ENCODE measurements at regions not wholly inside any gene's neighbourhood (a gene's known extent, or its start where the extent isn't known, plus 50 kb on each side); places are given as distances from the start of the nearest gene placed in this dataset.

GRCh38 chr9:32322622-32323021 lies 61.8 kb upstream of the ACO1 start:
- no peak for DNase-seq (ENCODE audit: low spot score)
- in situ Hi-C loops (cut with HindIII; ENCODE audit: low sequenced_read_pairs) = no loop called here

DNA sequence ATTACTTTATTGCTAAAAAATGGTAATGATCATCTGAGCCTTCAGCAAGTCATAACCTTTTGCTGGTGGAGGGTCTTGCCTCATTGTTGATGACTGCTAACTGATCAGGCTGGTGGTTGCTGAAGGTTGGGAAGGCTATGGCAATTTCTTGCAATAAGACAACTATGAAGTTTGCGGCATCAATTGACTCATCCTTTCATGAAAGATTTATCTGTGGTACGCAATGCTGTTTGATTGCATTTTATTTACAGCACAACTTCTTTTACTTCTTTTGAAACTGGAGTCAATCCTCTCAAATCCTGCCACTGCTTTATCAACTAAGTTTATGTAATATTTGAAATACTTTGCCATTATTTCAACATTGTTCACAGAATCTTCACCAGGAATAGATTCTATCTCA lies 58.3 kb upstream of the ACO1 start:
- no peak for DNase-seq (ENCODE audit: low spot score)
- in situ Hi-C loops (cut with HindIII; ENCODE audit: low sequenced_read_pairs) = no loop called here

- DNase-seq (ENCODE audit: low spot score) = no peak
- in situ Hi-C loops (cut with HindIII; ENCODE audit: low sequenced_read_pairs) = no loop called here
These were observed 53.2 kb upstream of the ACO1 start for GRCh38 chr9:32331240-32331639.

- in situ Hi-C loops (cut with HindIII; ENCODE audit: low sequenced_read_pairs) = no loop called here
- no peak for DNase-seq (ENCODE audit: low spot score)
These were observed 50.3 kb upstream of the ACO1 start for GRCh38 chr9:32334112-32334511.

All from G401 (cell line).